ENCODE measurements at regions not wholly inside any gene's neighbourhood (a gene's known extent, or its start where the extent isn't known, plus 50 kb on each side); places are given as distances from the start of the nearest gene placed in this dataset.

- POLR2A ChIA-PET = no interaction called here
- WGBS (ENCODE audit: low lambda C conversion rate) = 10% methylated on average over 3 of the region's 3 CpGs
- H3K9me2 ChIP-seq = no peaks in the 10 kb centered on the region
- TF ChIP-seq YY1 (IDR thresholded peaks at IDR 0.05; ENCODE audit: low read depth) = no peak
- no peak for TF ChIP-seq TEAD4 (IDR thresholded peaks at IDR 0.05; ENCODE audit: borderline replicate concordance, insufficient read depth)
- TF ChIP-seq NRF1 (IDR thresholded peaks at IDR 0.05; ENCODE audit: low read depth, low read length) = no peak
- no peak for TF ChIP-seq MXI1 (IDR thresholded peaks at IDR 0.05; ENCODE audit: low read depth, low read length)
- no peak for TF ChIP-seq RFX5 (IDR thresholded peaks at IDR 0.05; ENCODE audit: low read length)
- no peaks in the 10 kb centered on the region for H3K9me3 ChIP-seq
- H3F3A ChIP-seq (replicated peaks; ENCODE audit: insufficient read depth) = peaks cover 6% of the 10 kb centered on the region
- H3K9ac ChIP-seq = no peak overlapping the region
- H3K27me3 ChIP-seq (ENCODE audit: insufficient read depth) = no peaks in the 10 kb centered on the region
- H3K79me2 ChIP-seq (ENCODE audit: insufficient read depth) = no peaks in the 10 kb centered on the region
- peak overlapping the region in 1 of 2 experiments; percentile 73; a peak in 1 of 4 replicates for H3K27ac ChIP-seq (ENCODE audit: low read depth in 2 of 2, low read length in 1 of 2)
- no peaks in the 10 kb centered on the region for H3K36me3 ChIP-seq (replicated peaks in 1 of 2; ENCODE audit: control insufficient read depth in 1 of 2, insufficient read depth in 2 of 2, low read length in 1 of 2)
- CTCF ChIA-PET = no interaction called here
- no peak overlapping the region for H3K4me2 ChIP-seq
- no peak for DNase-seq
- no peaks in the 10 kb centered on the region for H3K4me1 ChIP-seq (ENCODE audit: control insufficient read depth in 1 of 2, insufficient read depth in 2 of 2, low read depth in 1 of 2, low read length in 1 of 2)
- H2AFZ ChIP-seq (ENCODE audit: low read depth) = no peak overlapping the region
- no peaks in the 10 kb centered on the region for H4K20me1 ChIP-seq (ENCODE audit: insufficient read depth)
- H3K4me3 ChIP-seq (ENCODE audit: low read depth in 2 of 2, low read length in 1 of 2) = no peak overlapping the region
Observed at GRCh38 chr5:162497455-162497854, 429.9 kb downstream of the GABRG2 start.

- ChIA-PET POLR2A (no interaction called here), CTCF (no interaction called here)
- no peak for DNase-seq
- Histone ChIP-seq H3K79me2 (ENCODE audit: insufficient read depth) (no peaks in the 10 kb centered on the region), H3K27me3 (ENCODE audit: insufficient read depth) (no peaks in the 10 kb centered on the region), H3F3A (replicated peaks; ENCODE audit: insufficient read depth) (no peaks in the 10 kb centered on the region), H3K9me3 (no peaks in the 10 kb centered on the region; the same call in 1 of the 2 replicates), H3K9ac (no peak overlapping the region), H3K27ac (ENCODE audit: low read depth in 2 of 2, low read length in 1 of 2) (no peak overlapping the region), H3K4me1 (ENCODE audit: control insufficient read depth in 1 of 2, insufficient read depth in 2 of 2, low read depth in 1 of 2, low read length in 1 of 2) (no peaks in the 10 kb centered on the region), H2AFZ (ENCODE audit: low read depth) (no peak overlapping the region), H3K4me2 (no peak overlapping the region), H4K20me1 (ENCODE audit: insufficient read depth) (no peaks in the 10 kb centered on the region), H3K9me2 (no peaks in the 10 kb centered on the region), H3K36me3 (replicated peaks in 1 of 2; ENCODE audit: control insufficient read depth in 1 of 2, insufficient read depth in 2 of 2, low read length in 1 of 2) (no peaks in the 10 kb centered on the region), H3K4me3 (ENCODE audit: low read depth in 2 of 2, low read length in 1 of 2) (no peak overlapping the region)
- TF ChIP-seq RFX5 (IDR thresholded peaks at IDR 0.05; ENCODE audit: low read length) (no peak), CHD2 (IDR thresholded peaks at IDR 0.05; ENCODE audit: low read length, partially characterized antibody) (no peak), TEAD4 (IDR thresholded peaks at IDR 0.05; ENCODE audit: borderline replicate concordance, insufficient read depth) (no peak), USF1 (IDR thresholded peaks at IDR 0.05; ENCODE audit: borderline replicate concordance, low read depth) (no peak)
- WGBS (ENCODE audit: low lambda C conversion rate) = 12% methylated on average over 3 of the region's 3 CpGs
Observed at GRCh38 chr5:162502780-162503179, 435.2 kb downstream of the GABRG2 start.

GRCh38 chr5:162503796-162504195 lies 436.2 kb downstream of the GABRG2 start:
- Histone ChIP-seq H3K9me3 (no peaks in the 10 kb centered on the region; the same call in 1 of the 2 replicates), H4K20me1 (ENCODE audit: insufficient read depth) (no peaks in the 10 kb centered on the region), H3K79me2 (ENCODE audit: insufficient read depth) (no peaks in the 10 kb centered on the region), H3K27ac (ENCODE audit: low read depth in 2 of 2, low read length in 1 of 2) (no peak overlapping the region), H3K9me2 (no peaks in the 10 kb centered on the region), H3K4me3 (ENCODE audit: low read depth in 2 of 2, low read length in 1 of 2) (no peak overlapping the region), H3K9ac (no peak overlapping the region), H3F3A (replicated peaks; ENCODE audit: insufficient read depth) (no peaks in the 10 kb centered on the region), H2AFZ (ENCODE audit: low read depth) (no peak overlapping the region), H3K27me3 (ENCODE audit: insufficient read depth) (no peaks in the 10 kb centered on the region), H3K4me1 (ENCODE audit: control insufficient read depth in 1 of 2, insufficient read depth in 2 of 2, low read depth in 1 of 2, low read length in 1 of 2) (no peaks in the 10 kb centered on the region), H3K36me3 (replicated peaks in 1 of 2; ENCODE audit: control insufficient read depth in 1 of 2, insufficient read depth in 2 of 2, low read length in 1 of 2) (no peaks in the 10 kb centered on the region), H3K4me2 (no peak overlapping the region)
- ChIA-PET CTCF (no interaction called here), POLR2A (no interaction called here)
- WGBS (ENCODE audit: low lambda C conversion rate) = 9% methylated on average over 3 of the region's 3 CpGs
- DNase-seq = no peak
- TF ChIP-seq FOXM1 (IDR thresholded peaks at IDR 0.05; ENCODE audit: low read depth) = no peak
- no peak for TF ChIP-seq REST (IDR thresholded peaks at IDR 0.05; ENCODE audit: low read depth, low read length)
- TF ChIP-seq SIN3A (IDR thresholded peaks at IDR 0.05; ENCODE audit: borderline replicate concordance, low read depth, low read length) = no peak
- TF ChIP-seq MEF2A (IDR thresholded peaks at IDR 0.05; ENCODE audit: borderline replicate concordance, low read depth) = no peak
- TF ChIP-seq IRF3 (IDR thresholded peaks at IDR 0.05; ENCODE audit: low read depth, low read length) = no peak
- TF ChIP-seq TCF12 (IDR thresholded peaks at IDR 0.05) = no peak
- TF ChIP-seq CHD2 (IDR thresholded peaks at IDR 0.05; ENCODE audit: low read length, partially characterized antibody) = no peak
- no peak for TF ChIP-seq FOXJ3 (CRISPR knock-in tag; IDR thresholded peaks at IDR 0.05)
- no peak for TF ChIP-seq YY1 (IDR thresholded peaks at IDR 0.05; ENCODE audit: low read depth)
- TF ChIP-seq POLR2AphosphoS5 (IDR thresholded peaks at IDR 0.05; ENCODE audit: low read depth, low read length) = no peak
- TF ChIP-seq MAX (IDR thresholded peaks at IDR 0.05; ENCODE audit: low read depth) = no peak
- TF ChIP-seq SMC3 (IDR thresholded peaks at IDR 0.05; ENCODE audit: low read depth, low read length) = no peak

Measured in SK-N-SH (cell line).